ENCODE measurements at regions not wholly inside any gene's neighbourhood (a gene's known extent, or its start where the extent isn't known, plus 50 kb on each side); places are given as distances from the start of the nearest gene placed in this dataset.
"Not testable (repeated sequence)": the region's sequence is repeated elsewhere in the genome, so short reads cannot be mapped to it uniquely, and the experiment has no call there.

GRCh38 chr15:96052154-96052553, 278.3 kb upstream of the NR2F2 start:
- DNase-seq, result no peak

GRCh38 chr15:96052572-96053030, 277.9 kb upstream of the NR2F2 start:
- DNase-seq, result no peak

- DNase-seq, result no peak
These were observed 277.3 kb upstream of the NR2F2 start for GRCh38 chr15:96053031-96053780.

GRCh38 chr15:96053781-96054428, 276.6 kb upstream of the NR2F2 start:
- no peak for DNase-seq

GRCh38 chr15:96054621-96055020, 275.9 kb upstream of the NR2F2 start:
- DNase-seq, result no peak

- DNase-seq, result no peak
These were observed 272.2 kb upstream of the NR2F2 start for GRCh38 chr15:96058103-96058851.

- DNase-seq, result not testable (repeated sequence)
These were observed 271.7 kb upstream of the NR2F2 start for GRCh38 chr15:96058852-96059103.

- not testable (repeated sequence) for DNase-seq
These were observed 269.9 kb upstream of the NR2F2 start for GRCh38 chr15:96060591-96060990.

GRCh38 chr15:96064351-96064756, 266.1 kb upstream of the NR2F2 start:
- DNase-seq, result no peak

GRCh38 chr15:96066126-96066525, 264.4 kb upstream of the NR2F2 start:
- no peak for DNase-seq

- no peak for DNase-seq
These were observed 263.5 kb upstream of the NR2F2 start for GRCh38 chr15:96066852-96067495.

GRCh38 chr15:96067677-96068076, 262.8 kb upstream of the NR2F2 start:
- no peak for DNase-seq

GRCh38 chr15:96068897-96069296, 261.6 kb upstream of the NR2F2 start:
- DNase-seq, result no peak

- no peak for DNase-seq
These were observed 259.9 kb upstream of the NR2F2 start for GRCh38 chr15:96070636-96071035.

GRCh38 chr15:96072821-96073220, 257.7 kb upstream of the NR2F2 start:
- DNase-seq, result no peak

GRCh38 chr15:96073908-96074307, 256.6 kb upstream of the NR2F2 start:
- no peak for DNase-seq

GRCh38 chr15:96075895-96076294, 254.6 kb upstream of the NR2F2 start:
- DNase-seq, result no peak

GRCh38 chr15:96076350-96076749, 254.2 kb upstream of the NR2F2 start:
- no peak for DNase-seq

- no peak for DNase-seq
These were observed 251.5 kb upstream of the NR2F2 start for GRCh38 chr15:96079041-96079440.

GRCh38 chr15:96079882-96080281, 250.6 kb upstream of the NR2F2 start:
- no peak for DNase-seq

- no peak for DNase-seq
These were observed 244.3 kb upstream of the NR2F2 start for GRCh38 chr15:96086164-96086563.

- DNase-seq, result no peak
These were observed 243.2 kb upstream of the NR2F2 start for GRCh38 chr15:96087180-96087884.

GRCh38 chr15:96088650-96089049, 241.8 kb upstream of the NR2F2 start:
- DNase-seq, result no peak
